ENCODE measurements at regions not wholly inside any gene's neighbourhood (a gene's known extent, or its start where the extent isn't known, plus 50 kb on each side); places are given as distances from the start of the nearest gene placed in this dataset.

DNA sequence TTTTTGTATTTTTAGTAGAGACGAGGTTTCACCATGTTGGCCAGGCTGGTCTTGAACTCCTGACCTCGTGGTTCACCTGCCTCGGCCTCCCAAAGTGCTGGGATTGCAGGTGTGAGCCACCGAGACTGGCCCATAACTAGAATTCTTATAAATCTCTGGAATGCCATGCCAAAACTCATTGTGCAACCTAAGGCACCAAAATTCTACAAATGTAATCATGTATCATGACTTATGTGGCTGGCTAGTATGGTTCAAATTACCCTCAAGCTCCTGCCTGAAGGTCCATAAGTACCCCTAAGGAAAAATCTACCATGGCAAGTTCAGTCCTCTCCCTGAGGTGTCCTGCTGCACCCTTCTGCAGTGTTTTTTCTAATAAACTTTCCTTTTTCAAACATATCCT, 63.8 kb upstream of the CSF1 start:
- FAIRE-seq, result no peak
- Histone ChIP-seq H3K36me3 (ENCODE audit: control insufficient read depth in 2 of 2, insufficient read depth in 2 of 2, low read length in 1 of 2) (no peaks in the 10 kb centered on the region), H3K27ac (ENCODE audit: control insufficient read depth, insufficient read depth) (no peak overlapping the region), H3K9ac (ENCODE audit: control insufficient read depth, insufficient read depth, low read length) (no peak overlapping the region), H4K20me1 (ENCODE audit: control insufficient read depth, insufficient read depth) (no peaks in the 10 kb centered on the region), H2AFZ (ENCODE audit: control insufficient read depth, low read depth, low read length) (no peak overlapping the region), H3K9me3 (replicated peaks; ENCODE audit: control insufficient read depth, insufficient read depth, low read length) (no peaks in the 10 kb centered on the region; the same call in 2 of the 3 replicates), H3K4me1 (ENCODE audit: control insufficient read depth, insufficient read depth, low read length) (no peaks in the 10 kb centered on the region), H3K4me3 (no peak overlapping the region), H3K79me2 (ENCODE audit: control insufficient read depth, insufficient read depth, low read length) (no peaks in the 10 kb centered on the region), H3K27me3 (replicated peaks in 1 of 2; ENCODE audit: control insufficient read depth in 2 of 2, insufficient read depth in 2 of 2, low read length in 1 of 2) (no peaks in the 10 kb centered on the region; a peak in 1 of 4 replicates), H3K4me2 (ENCODE audit: control insufficient read depth, insufficient read depth) (no peak overlapping the region)
- no TSS peak for BruUV-seq (replicated peaks)
- intact Hi-C loops (cut with micrococcal nuclease; ENCODE audit: unreplicated experiment) (no loop called here), in situ Hi-C loops (cut with MboI) (no loop called here)
- POLR2A ChIA-PET, result no interaction called here
- WGBS (ENCODE audit: insufficient coverage, insufficient replicate concordance, low lambda C conversion rate, missing lambda C conversion rate), result 67% methylated on average over 4 of the region's 4 CpGs
- no peak for DNase-seq (ENCODE audit: low read depth, low spot score)
- ATAC-seq, result no peak
- TF ChIP-seq E2F4 (IDR thresholded peaks at IDR 0.05; ENCODE audit: low read depth, low read length), result no peak
- no peak for TF ChIP-seq TCF3 (IDR thresholded peaks at IDR 0.05; ENCODE audit: borderline replicate concordance, insufficient read depth, low read depth, low read length)
- TF ChIP-seq RB1 (IDR thresholded peaks at IDR 0.05; ENCODE audit: borderline replicate concordance), result no peak
- no peak for TF ChIP-seq SREBF2 (IDR thresholded peaks at IDR 0.05; ENCODE audit: low read length)
- TF ChIP-seq CBX3 (IDR thresholded peaks at IDR 0.05; ENCODE audit: borderline replicate concordance, low read depth), result no peak
- TF ChIP-seq, protein P1, sequence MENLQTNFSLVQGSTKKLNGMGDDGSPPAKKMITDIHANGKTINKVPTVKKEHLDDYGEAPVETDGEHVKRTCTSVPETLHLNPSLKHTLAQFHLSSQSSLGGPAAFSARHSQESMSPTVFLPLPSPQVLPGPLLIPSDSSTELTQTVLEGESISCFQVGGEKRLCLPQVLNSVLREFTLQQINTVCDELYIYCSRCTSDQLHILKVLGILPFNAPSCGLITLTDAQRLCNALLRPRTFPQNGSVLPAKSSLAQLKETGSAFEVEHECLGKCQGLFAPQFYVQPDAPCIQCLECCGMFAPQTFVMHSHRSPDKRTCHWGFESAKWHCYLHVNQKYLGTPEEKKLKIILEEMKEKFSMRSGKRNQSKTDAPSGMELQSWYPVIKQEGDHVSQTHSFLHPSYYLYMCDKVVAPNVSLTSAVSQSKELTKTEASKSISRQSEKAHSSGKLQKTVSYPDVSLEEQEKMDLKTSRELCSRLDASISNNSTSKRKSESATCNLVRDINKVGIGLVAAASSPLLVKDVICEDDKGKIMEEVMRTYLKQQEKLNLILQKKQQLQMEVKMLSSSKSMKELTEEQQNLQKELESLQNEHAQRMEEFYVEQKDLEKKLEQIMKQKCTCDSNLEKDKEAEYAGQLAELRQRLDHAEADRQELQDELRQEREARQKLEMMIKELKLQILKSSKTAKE (IDR thresholded peaks at IDR 0.05; ENCODE audit: low read depth, poor library complexity, severe bottlenecking), result no peak
- TF ChIP-seq HDAC6 (IDR thresholded peaks at IDR 0.05; ENCODE audit: unreplicated experiment), result no peak
- TF ChIP-seq BACH1 (IDR thresholded peaks at IDR 0.05; ENCODE audit: borderline replicate concordance), result no peak
- no peak for TF ChIP-seq BCL11A (IDR thresholded peaks at IDR 0.05; ENCODE audit: low read depth, low read length)
- no peak for TF ChIP-seq NRF1 (conservative IDR thresholded peaks at IDR 0.05; ENCODE audit: low read depth, low read length)
- no peak for TF ChIP-seq POLR2AphosphoS2 (IDR thresholded peaks at IDR 0.05; ENCODE audit: low read depth, low read length)
- TF ChIP-seq RFX5 (IDR thresholded peaks at IDR 0.05; ENCODE audit: low read depth, low read length), result no peak
- TF ChIP-seq SMARCA5 (IDR thresholded peaks at IDR 0.05), result no peak
- TF ChIP-seq FOXK2 (IDR thresholded peaks at IDR 0.05), result no peak
- TF ChIP-seq HCFC1 (IDR thresholded peaks at IDR 0.05; ENCODE audit: low read length), result no peak
- no peak for TF ChIP-seq SMAD1 (IDR thresholded peaks at IDR 0.05; ENCODE audit: low read depth, partially characterized antibody)
- TF ChIP-seq PRDM15 (CRISPR knock-in tag; IDR thresholded peaks at IDR 0.05), result no peak
- no peak for TF ChIP-seq RAD21 (IDR thresholded peaks at IDR 0.05; ENCODE audit: insufficient read depth, low read depth, low read length)
- no peak for TF ChIP-seq CREB1 (IDR thresholded peaks at IDR 0.05; ENCODE audit: low read depth)
- RAD21 ChIA-PET (ENCODE audit: unreplicated experiment), result interaction anchor here (1.3 kb wide), 1 partner anchor 133 kb away, joined by 3 read pairs; no protein-coding TSS in a partner anchor
- SMC1A ChIA-PET (ENCODE audit: uncharacterized antibody, unreplicated experiment), result no interaction called here
- CTCF ChIA-PET, result no interaction called here

Measured in GM12878 (cell line).